ENCODE measurements at regions not wholly inside any gene's neighbourhood (a gene's known extent, or its start where the extent isn't known, plus 50 kb on each side); places are given as distances from the start of the nearest gene placed in this dataset.

- H3K4me1 ChIP-seq (ENCODE audit: insufficient read depth): no peaks in the 10 kb centered on the region
- H2AFZ ChIP-seq: no peak overlapping the region
- Mint-ChIP-seq H3K4me3 (no peak overlapping the region), H3K9me3 (peaks cover 16% of the 10 kb centered on the region; the same call in 2 of the 3 replicates), H3K27ac (no peak overlapping the region), H3K27me3 (ENCODE audit: insufficient read depth, low read depth, poor library complexity) (peaks cover 2% of the 10 kb centered on the region), H3K36me3 (ENCODE audit: low read depth) (peaks cover 7% of the 10 kb centered on the region; the same call in 2 of the 3 replicates), H3K4me1 (no peaks in the 10 kb centered on the region)
- no peak overlapping the region for H3K4me3 ChIP-seq
- no peaks in the 10 kb centered on the region for H3K79me2 ChIP-seq (replicated peaks; ENCODE audit: insufficient read depth)
- ATAC-seq: no peak
- no peaks in the 10 kb centered on the region for H3K36me3 ChIP-seq (ENCODE audit: insufficient read depth)
- H3K4me2 ChIP-seq: no peak overlapping the region
- no peaks in the 10 kb centered on the region for H3K9me2 ChIP-seq (ENCODE audit: insufficient read depth)
- no peaks in the 10 kb centered on the region for H3K27me3 ChIP-seq (ENCODE audit: insufficient read depth)
- TF ChIP-seq STAT1 (IDR thresholded peaks at IDR 0.05; ENCODE audit: unreplicated experiment): no peak
- no peak for TF ChIP-seq ZNF114 (CRISPR knock-in tag; IDR thresholded peaks at IDR 0.05)
- TF ChIP-seq POLR2AphosphoS5 (IDR thresholded peaks at IDR 0.05; ENCODE audit: low read depth): no peak
- no peak for TF ChIP-seq CREB1 (CRISPR knock-in tag; IDR thresholded peaks at IDR 0.05; ENCODE audit: low read depth)
- TF ChIP-seq, protein P1, sequence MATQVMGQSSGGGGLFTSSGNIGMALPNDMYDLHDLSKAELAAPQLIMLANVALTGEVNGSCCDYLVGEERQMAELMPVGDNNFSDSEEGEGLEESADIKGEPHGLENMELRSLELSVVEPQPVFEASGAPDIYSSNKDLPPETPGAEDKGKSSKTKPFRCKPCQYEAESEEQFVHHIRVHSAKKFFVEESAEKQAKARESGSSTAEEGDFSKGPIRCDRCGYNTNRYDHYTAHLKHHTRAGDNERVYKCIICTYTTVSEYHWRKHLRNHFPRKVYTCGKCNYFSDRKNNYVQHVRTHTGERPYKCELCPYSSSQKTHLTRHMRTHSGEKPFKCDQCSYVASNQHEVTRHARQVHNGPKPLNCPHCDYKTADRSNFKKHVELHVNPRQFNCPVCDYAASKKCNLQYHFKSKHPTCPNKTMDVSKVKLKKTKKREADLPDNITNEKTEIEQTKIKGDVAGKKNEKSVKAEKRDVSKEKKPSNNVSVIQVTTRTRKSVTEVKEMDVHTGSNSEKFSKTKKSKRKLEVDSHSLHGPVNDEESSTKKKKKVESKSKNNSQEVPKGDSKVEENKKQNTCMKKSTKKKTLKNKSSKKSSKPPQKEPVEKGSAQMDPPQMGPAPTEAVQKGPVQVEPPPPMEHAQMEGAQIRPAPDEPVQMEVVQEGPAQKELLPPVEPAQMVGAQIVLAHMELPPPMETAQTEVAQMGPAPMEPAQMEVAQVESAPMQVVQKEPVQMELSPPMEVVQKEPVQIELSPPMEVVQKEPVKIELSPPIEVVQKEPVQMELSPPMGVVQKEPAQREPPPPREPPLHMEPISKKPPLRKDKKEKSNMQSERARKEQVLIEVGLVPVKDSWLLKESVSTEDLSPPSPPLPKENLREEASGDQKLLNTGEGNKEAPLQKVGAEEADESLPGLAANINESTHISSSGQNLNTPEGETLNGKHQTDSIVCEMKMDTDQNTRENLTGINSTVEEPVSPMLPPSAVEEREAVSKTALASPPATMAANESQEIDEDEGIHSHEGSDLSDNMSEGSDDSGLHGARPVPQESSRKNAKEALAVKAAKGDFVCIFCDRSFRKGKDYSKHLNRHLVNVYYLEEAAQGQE (IDR thresholded peaks at IDR 0.05; ENCODE audit: unreplicated experiment): no peak
- no peak for TF ChIP-seq CTCF (conservative IDR thresholded peaks at IDR 0.05; ENCODE audit: low read depth in 2 of 2)
- no peak overlapping the region for H3K27ac ChIP-seq (ENCODE audit: low read depth)
- no peak for DNase-seq (ENCODE audit: low spot score)
- no peaks in the 10 kb centered on the region for H3F3A ChIP-seq (replicated peaks; ENCODE audit: low read depth)
- no peaks in the 10 kb centered on the region for H4K20me1 ChIP-seq (replicated peaks; ENCODE audit: insufficient read depth)
Observed at GRCh38 chr2:205915130-205915524, 170.8 kb downstream of the INO80D start.

GRCh38 chr2:205914213-205915129 lies 171.5 kb downstream of the INO80D start:
- Mint-ChIP-seq H3K36me3 (ENCODE audit: low read depth) (peaks cover 7% of the 10 kb centered on the region; the same call in 2 of the 3 replicates), H3K27ac (no peak overlapping the region), H3K9me3 (peaks cover 13% of the 10 kb centered on the region; the same call in 2 of the 3 replicates), H3K4me1 (no peaks in the 10 kb centered on the region), H3K4me3 (no peak overlapping the region), H3K27me3 (ENCODE audit: insufficient read depth, low read depth, poor library complexity) (peaks cover 2% of the 10 kb centered on the region)
- Histone ChIP-seq H3K79me2 (replicated peaks; ENCODE audit: insufficient read depth) (no peaks in the 10 kb centered on the region), H3K9me2 (ENCODE audit: insufficient read depth) (no peaks in the 10 kb centered on the region), H3K27me3 (ENCODE audit: insufficient read depth) (no peaks in the 10 kb centered on the region), H3F3A (replicated peaks; ENCODE audit: low read depth) (no peaks in the 10 kb centered on the region), H3K4me3 (no peak overlapping the region), H2AFZ (no peak overlapping the region), H4K20me1 (replicated peaks; ENCODE audit: insufficient read depth) (no peaks in the 10 kb centered on the region), H3K4me2 (no peak overlapping the region), H3K36me3 (ENCODE audit: insufficient read depth) (no peaks in the 10 kb centered on the region), H3K27ac (ENCODE audit: low read depth) (no peak overlapping the region), H3K4me1 (ENCODE audit: insufficient read depth) (no peaks in the 10 kb centered on the region)
- no peak for ATAC-seq
- TF ChIP-seq, protein P2, sequence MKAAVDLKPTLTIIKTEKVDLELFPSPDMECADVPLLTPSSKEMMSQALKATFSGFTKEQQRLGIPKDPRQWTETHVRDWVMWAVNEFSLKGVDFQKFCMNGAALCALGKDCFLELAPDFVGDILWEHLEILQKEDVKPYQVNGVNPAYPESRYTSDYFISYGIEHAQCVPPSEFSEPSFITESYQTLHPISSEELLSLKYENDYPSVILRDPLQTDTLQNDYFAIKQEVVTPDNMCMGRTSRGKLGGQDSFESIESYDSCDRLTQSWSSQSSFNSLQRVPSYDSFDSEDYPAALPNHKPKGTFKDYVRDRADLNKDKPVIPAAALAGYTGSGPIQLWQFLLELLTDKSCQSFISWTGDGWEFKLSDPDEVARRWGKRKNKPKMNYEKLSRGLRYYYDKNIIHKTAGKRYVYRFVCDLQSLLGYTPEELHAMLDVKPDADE (IDR thresholded peaks at IDR 0.05): no peak
- TF ChIP-seq ZNF331 (CRISPR knock-in tag; IDR thresholded peaks at IDR 0.05; ENCODE audit: low read depth) (no peak), NANOG (IDR thresholded peaks at IDR 0.05; ENCODE audit: borderline replicate concordance) (no peak), STAT1 (IDR thresholded peaks at IDR 0.05; ENCODE audit: unreplicated experiment) (no peak), EZH2 (IDR thresholded peaks at IDR 0.05; ENCODE audit: low read depth, unreplicated experiment) (no peak), POLR2AphosphoS5 (IDR thresholded peaks at IDR 0.05; ENCODE audit: low read depth) (no peak), ZNF114 (CRISPR knock-in tag; IDR thresholded peaks at IDR 0.05) (no peak), CREB1 (CRISPR knock-in tag; IDR thresholded peaks at IDR 0.05; ENCODE audit: low read depth) (no peak), CTCF (conservative IDR thresholded peaks at IDR 0.05; ENCODE audit: low read depth in 2 of 2) (no peak), EZH2phosphoT487 (IDR thresholded peaks at IDR 0.05; ENCODE audit: unreplicated experiment) (no peak), JUNB (IDR thresholded peaks at IDR 0.05; ENCODE audit: unreplicated experiment) (no peak)
- DNase-seq (ENCODE audit: low spot score): no peak

Measured in GM23338 (cell line).